Fibroblast of the aortic adventitia (primary cell): ENCODE measurements at regions not wholly inside any gene's neighbourhood (a gene's known extent, or its start where the extent isn't known, plus 50 kb on each side); places are given as distances from the start of the nearest gene placed in this dataset.
A peak's percentile ranks its signal among the peaks of the same experiment; 100 is the strongest.

Source experiments
- DNase-seq: peaks from one replicate; pipeline ENCODE4 v3.0.0-alpha.2; 2010; ENCODE audit warnings: low read depth
- H3K4me3 ChIP-seq: 2 replicates; pipeline ENCODE4 v1.5.1; 2011; ENCODE audit warnings: low read depth, mild to moderate bottlenecking, control low read depth, low read length, moderate library complexity
- CTCF ChIP-seq: IDR thresholded peaks from 2 replicates; pipeline ENCODE4 v1.5.1; 2011; ENCODE audit warnings: mild to moderate bottlenecking, low read length, control low read depth, inconsistent platforms; ENCODE audit not compliant: insufficient read depth

GRCh38 chr13:47611664-47612288 is 389.3 kb downstream of the SUCLA2 start:
- no peak overlapping the region for H3K4me3 ChIP-seq
- DNase-seq: peak; percentile 9
- TF ChIP-seq CTCF: no peak

GRCh38 chr13:47610687-47611086 is 390.4 kb downstream of the SUCLA2 start:
- no peak for TF ChIP-seq CTCF
- DNase-seq: no peak
- no peak overlapping the region for H3K4me3 ChIP-seq

- H3K4me3 ChIP-seq: no peak overlapping the region
- TF ChIP-seq CTCF: no peak
- DNase-seq: no peak
These were observed 397.7 kb downstream of the SUCLA2 start for GRCh38 chr13:47603365-47603764.

- H3K4me3 ChIP-seq: no peak overlapping the region
- peak; percentile 46 for DNase-seq
- TF ChIP-seq CTCF: peak; percentile 47
These were observed 402.6 kb downstream of the SUCLA2 start for GRCh38 chr13:47598340-47598911.

- H3K4me3 ChIP-seq: no peak overlapping the region
- no peak for TF ChIP-seq CTCF
- DNase-seq: no peak
These were observed 406.2 kb downstream of the SUCLA2 start for GRCh38 chr13:47594833-47595232.

GRCh38 chr13:47592256-47592655 is 408.8 kb downstream of the SUCLA2 start:
- DNase-seq: no peak
- no peak overlapping the region for H3K4me3 ChIP-seq
- no peak for TF ChIP-seq CTCF

- H3K4me3 ChIP-seq: no peak overlapping the region
- no peak for DNase-seq
- no peak for TF ChIP-seq CTCF
These were observed 412.4 kb downstream of the SUCLA2 start for GRCh38 chr13:47588676-47589075.
